ENCODE measurements at regions not wholly inside any gene's neighbourhood (a gene's known extent, or its start where the extent isn't known, plus 50 kb on each side); places are given as distances from the start of the nearest gene placed in this dataset. TPM values are rescaled to one million over a fixed set of nuclear protein-coding genes. Genes with fewer than 3 reads are reported as not detected.

DNA sequence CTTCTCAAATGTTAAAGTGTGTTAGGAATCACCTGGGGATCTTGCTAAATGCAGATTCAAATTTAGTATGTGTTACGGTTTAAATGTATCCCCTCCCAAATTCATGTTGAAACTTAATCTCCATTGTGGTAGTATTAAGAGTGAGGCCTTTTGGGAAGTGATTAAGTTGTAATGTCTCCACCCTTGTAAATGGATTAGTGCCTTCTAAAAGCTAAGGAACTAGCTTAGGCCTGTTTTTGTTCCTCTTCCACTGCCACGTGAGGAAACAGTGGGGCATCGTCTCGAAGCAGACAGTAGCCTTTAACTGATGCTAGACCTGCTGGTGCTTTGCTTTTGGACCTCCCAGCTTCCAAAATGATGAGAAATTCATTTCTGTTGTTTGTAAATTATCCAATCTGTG is 52.3 kb upstream of the SEMA3D start:
- no peaks in the 10 kb centered on the region for H3K4me1 ChIP-seq (ENCODE audit: control insufficient read depth, insufficient read depth, low read length)
- H3K27me3 ChIP-seq (ENCODE audit: control insufficient read depth, insufficient read depth, low read length) = no peaks in the 10 kb centered on the region
- H3K36me3 ChIP-seq (ENCODE audit: control insufficient read depth, insufficient read depth, low read length) = no peaks in the 10 kb centered on the region
- H3K27ac ChIP-seq (ENCODE audit: low read depth, low read length) = no peak overlapping the region
- no peaks in the 10 kb centered on the region for H3K9me3 ChIP-seq (ENCODE audit: control insufficient read depth, insufficient read depth, low read length)
- H3K4me3 ChIP-seq (ENCODE audit: low read depth, low read length) = no peak overlapping the region
- 87% methylated on average over 3 of the region's 4 CpGs for WGBS (ENCODE audit: insufficient coverage)
- DNase-seq (ENCODE audit: low read depth in 4 of 6, low spot score in 6 of 6) = no peak

GRCh38 chr7:85237721-85238120 is 50.9 kb upstream of the SEMA3D start:
- no peaks in the 10 kb centered on the region for H3K27me3 ChIP-seq (ENCODE audit: control insufficient read depth, insufficient read depth, low read length)
- no peak overlapping the region for H3K4me3 ChIP-seq (ENCODE audit: low read depth, low read length)
- H3K9me3 ChIP-seq (ENCODE audit: control insufficient read depth, insufficient read depth, low read length) = no peaks in the 10 kb centered on the region
- no peaks in the 10 kb centered on the region for H3K36me3 ChIP-seq (ENCODE audit: control insufficient read depth, insufficient read depth, low read length)
- no peaks in the 10 kb centered on the region for H3K4me1 ChIP-seq (ENCODE audit: control insufficient read depth, insufficient read depth, low read length)
- H3K27ac ChIP-seq (ENCODE audit: low read depth, low read length) = no peak overlapping the region
- DNase-seq (ENCODE audit: low read depth in 4 of 6, low spot score in 6 of 6) = no peak
- no CpG with 5 or more reads among the region's 4 CpGs for WGBS (ENCODE audit: insufficient coverage)

Small RNA genes in the stretch of these regions (small RNA-seq; reads per million reads assigned to genes)
- gene DYNLL1P7 (ENCODE audit: low replicate concordance) = not detected

All from spinal cord (tissue), 10 donors.